Right atrium auricular region (tissue), 2 donors: ENCODE measurements at regions not wholly inside any gene's neighbourhood (a gene's known extent, or its start where the extent isn't known, plus 50 kb on each side); places are given as distances from the start of the nearest gene placed in this dataset.

Source experiments
- DNase-seq: peaks from one replicate; pipeline ENCODE4 v3.0.0-alpha.2; 2019; ENCODE audit warnings: low spot score
- H3K27ac ChIP-seq, 2 donors: fragments of 200-600 bp; sonication (generic); 1 replicate in 1 of 2; 2 replicates in 1 of 2; pipeline ENCODE4 v1.5.1; 2016 to 2019
- H3K27me3 ChIP-seq, 2 donors: fragments of 200-600 bp; sonication (generic); one replicate each; pipeline versions ENCODE4 v1.5.1 to v1.6.0; 2017 to 2019
- H3K36me3 ChIP-seq: fragments of 200-600 bp; sonication (generic); one replicate; pipeline ENCODE4 v1.5.1; 2016
- H3K4me1 ChIP-seq, 2 donors: fragments of 200-600 bp; sonication (generic); one replicate each; pipeline versions ENCODE4 v1.5.1 to v1.6.0; 2017 to 2019
- H3K4me3 ChIP-seq, 2 donors: fragments of 200-600 bp; sonication (generic); 1 replicate in 1 of 2; 2 replicates in 1 of 2; pipeline ENCODE4 v1.5.1; 2017 to 2019; ENCODE audit warnings: mild to moderate bottlenecking in 1 of 2, moderate library complexity in 1 of 2
- H3K9me3 ChIP-seq, 2 donors: fragments of 200-600 bp; sonication (generic); one replicate each; pipeline ENCODE4 v1.5.1; 2019
- CTCF ChIP-seq, 2 donors: fragments of 200-600 bp; sonication (generic); IDR thresholded peaks; one replicate each; pipeline ENCODE4 v1.5.1; 2019; ENCODE audit warnings: antibody characterized with exemption in 2 of 2

GRCh38 chr2:122480501-122481243, 725.2 kb downstream of the TSN start:
- Histone ChIP-seq H3K27ac (no peak overlapping the region), H3K36me3 (no peaks in the 10 kb centered on the region), H3K4me3 (no peak overlapping the region), H3K9me3 (no peaks in the 10 kb centered on the region), H3K4me1 (no peaks in the 10 kb centered on the region), H3K27me3 (no peaks in the 10 kb centered on the region)
- TF ChIP-seq CTCF (IDR thresholded peaks at IDR 0.05) = no peak
- DNase-seq = no peak

- Histone ChIP-seq H3K27ac (no peak overlapping the region), H3K4me1 (no peaks in the 10 kb centered on the region), H3K27me3 (no peaks in the 10 kb centered on the region), H3K4me3 (no peak overlapping the region), H3K36me3 (no peaks in the 10 kb centered on the region), H3K9me3 (no peaks in the 10 kb centered on the region)
- TF ChIP-seq CTCF (IDR thresholded peaks at IDR 0.05) = no peak
- no peak for DNase-seq
These were observed 725.8 kb downstream of the TSN start for GRCh38 chr2:122481244-122481622.

GRCh38 chr2:122481717-122482116, 726.3 kb downstream of the TSN start:
- TF ChIP-seq CTCF (IDR thresholded peaks at IDR 0.05) = no peak
- no peak overlapping the region for H3K4me3 ChIP-seq

GRCh38 chr2:122486086-122486485, 730.6 kb downstream of the TSN start:
- Histone ChIP-seq H3K4me1 (no peaks in the 10 kb centered on the region), H3K27me3 (no peaks in the 10 kb centered on the region), H3K4me3 (no peak overlapping the region), H3K9me3 (no peaks in the 10 kb centered on the region), H3K27ac (no peak overlapping the region), H3K36me3 (no peaks in the 10 kb centered on the region)
- TF ChIP-seq CTCF (IDR thresholded peaks at IDR 0.05) = no peak
- DNase-seq = no peak

More at GRCh38 chr2:122481717-122482116, 726.3 kb downstream of the TSN start:
- Histone ChIP-seq H3K27ac (no peak overlapping the region), H3K4me1 (no peaks in the 10 kb centered on the region), H3K36me3 (no peaks in the 10 kb centered on the region), H3K27me3 (no peaks in the 10 kb centered on the region), H3K9me3 (no peaks in the 10 kb centered on the region)
- no peak for DNase-seq

GRCh38 chr2:122486705-122487415, 731.4 kb downstream of the TSN start:
- no peaks in the 10 kb centered on the region for H3K27me3 ChIP-seq
- no peaks in the 10 kb centered on the region for H3K36me3 ChIP-seq
- H3K27ac ChIP-seq = no peak overlapping the region
- H3K4me1 ChIP-seq = no peaks in the 10 kb centered on the region
- no peak for TF ChIP-seq CTCF (IDR thresholded peaks at IDR 0.05)
- DNase-seq = no peak
- H3K4me3 ChIP-seq = no peak overlapping the region
- H3K9me3 ChIP-seq = no peaks in the 10 kb centered on the region
